HG02970 (cell line): ENCODE measurements at regions not wholly inside any gene's neighbourhood (a gene's known extent, or its start where the extent isn't known, plus 50 kb on each side); places are given as distances from the start of the nearest gene placed in this dataset.
"Not testable (repeated sequence)": the region's sequence is repeated elsewhere in the genome, so short reads cannot be mapped to it uniquely, and the experiment has no call there.

ENCODE experiments used
- ATAC-seq: cut with Tn5 transposase; IDR thresholded peaks from one replicate; pipeline ENCODE4 v1.9.1; 2021; ENCODE audit warnings: mild to moderate bottlenecking, moderate library complexity, moderate number of reproducible peaks; ENCODE audit not compliant: unreplicated experiment, low FRiP score

GRCh38 chr6:92352130-92352529, 1067.2 kb downstream of the EPHA7 start:
- ATAC-seq, result no peak

GRCh38 chr6:92341201-92341600, 1078.2 kb downstream of the EPHA7 start:
- no peak for ATAC-seq

GRCh38 chr6:92339936-92340640, 1079.3 kb downstream of the EPHA7 start:
- ATAC-seq, result no peak

- no peak for ATAC-seq
These were observed 1081.8 kb downstream of the EPHA7 start for GRCh38 chr6:92337571-92337970.

GRCh38 chr6:92329208-92329847, 1090.0 kb downstream of the EPHA7 start:
- ATAC-seq, result no peak

GRCh38 chr6:92315312-92315711, 1104.0 kb downstream of the EPHA7 start:
- no peak for ATAC-seq

GRCh38 chr6:92297101-92297500, 1122.3 kb downstream of the EPHA7 start:
- no peak for ATAC-seq

- no peak for ATAC-seq
These were observed 1127.3 kb downstream of the EPHA7 start for GRCh38 chr6:92292067-92292466.

GRCh38 chr6:92289831-92290230, 1129.5 kb downstream of the EPHA7 start:
- ATAC-seq, result no peak

- no peak for ATAC-seq
These were observed 1137.7 kb downstream of the EPHA7 start for GRCh38 chr6:92281571-92282076.

GRCh38 chr6:92275150-92275549, 1144.2 kb downstream of the EPHA7 start:
- ATAC-seq, result no peak

GRCh38 chr6:92274588-92274987, 1144.8 kb downstream of the EPHA7 start:
- ATAC-seq, result no peak

GRCh38 chr6:92273694-92274093, 1145.7 kb downstream of the EPHA7 start:
- ATAC-seq, result no peak

- no peak for ATAC-seq
These were observed 1148.3 kb downstream of the EPHA7 start for GRCh38 chr6:92271091-92271490.

GRCh38 chr6:92270365-92270764, 1149.0 kb downstream of the EPHA7 start:
- ATAC-seq, result no peak

- no peak for ATAC-seq
These were observed 1152.0 kb downstream of the EPHA7 start for GRCh38 chr6:92267335-92267734.

GRCh38 chr6:92263864-92264263, 1155.5 kb downstream of the EPHA7 start:
- no peak for ATAC-seq

GRCh38 chr6:92259171-92259570, 1160.2 kb downstream of the EPHA7 start:
- no peak for ATAC-seq

- ATAC-seq, result no peak
These were observed 1176.0 kb downstream of the EPHA7 start for GRCh38 chr6:92243315-92243714.

- no peak for ATAC-seq
These were observed 1188.1 kb downstream of the EPHA7 start for GRCh38 chr6:92231171-92231701.

- ATAC-seq, result not testable (repeated sequence)
These were observed 1199.4 kb downstream of the EPHA7 start for GRCh38 chr6:92219987-92220386.

GRCh38 chr6:92216717-92217116, 1202.6 kb downstream of the EPHA7 start:
- ATAC-seq, result no peak
